Cardiac muscle cell (in vitro differentiated cells and primary cell): ENCODE measurements at regions not wholly inside any gene's neighbourhood (a gene's known extent, or its start where the extent isn't known, plus 50 kb on each side); places are given as distances from the start of the nearest gene placed in this dataset.

Experiments
- DNase-seq, 2 donors: peaks; one replicate each; pipeline versions ENCODE4 v3.0.0 to v3.0.0-alpha.2; 2010 to 2017; ENCODE audit warnings: low read depth in 1 of 2, low spot score in 1 of 2
- H3K27ac ChIP-seq: fragments of 200-600 bp; sonication (generic); 2 replicates; pipeline ENCODE4 v1.5.1; 2016
- H3K27me3 ChIP-seq: fragments of 200-600 bp; sonication (generic); 2 replicates; pipeline ENCODE4 v1.6.0; 2016; ENCODE audit warnings: control low read depth
- H3K36me3 ChIP-seq: fragments of 200-600 bp; sonication (generic); 2 replicates; pipeline ENCODE4 v1.5.1; 2016; ENCODE audit warnings: control low read depth
- H3K4me1 ChIP-seq: fragments of 200-600 bp; sonication (generic); 2 replicates; pipeline ENCODE4 v1.8.1; 2017; ENCODE audit warnings: low read depth, mild to moderate bottlenecking, mixed run types
- H3K4me3 ChIP-seq: fragments of 200-600 bp; sonication (generic); 2 replicates; pipeline ENCODE4 v1.5.1; 2016; ENCODE audit warnings: mild to moderate bottlenecking
- H3K9me3 ChIP-seq: fragments of 200-600 bp; sonication (generic); 2 replicates; pipeline ENCODE4 v1.5.1; 2017; ENCODE audit warnings: low read depth, mild to moderate bottlenecking, control low read depth
- TF ChIP-seq, protein P1 (sequence below): IDR thresholded peaks from 2 replicates; pipeline ENCODE4 v1.5.1; 2012; ENCODE audit warnings: low read depth, mild to moderate bottlenecking, low read length

DNA sequence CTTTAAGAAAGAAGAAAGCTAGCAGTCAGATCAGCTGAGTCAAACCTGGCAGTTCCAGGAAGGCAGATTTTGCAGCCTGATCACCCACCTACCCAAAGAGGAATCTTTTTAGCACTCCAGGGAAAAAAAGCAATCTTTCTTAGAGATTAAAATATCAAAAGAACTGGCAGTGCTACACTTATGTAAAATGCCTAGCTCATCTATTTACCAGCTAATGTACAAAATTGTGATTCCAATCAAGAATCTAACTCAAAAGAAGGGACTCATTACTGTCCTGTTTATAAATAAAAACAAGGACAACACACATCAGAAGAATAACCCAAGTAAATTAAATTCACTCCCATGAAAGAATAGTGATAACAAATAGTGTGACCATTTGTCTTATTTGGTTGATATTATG is 222.4 kb upstream of the ERCC4 start:
- Histone ChIP-seq H3K36me3 (no peaks in the 10 kb centered on the region), H3K27me3 (no peaks in the 10 kb centered on the region), H3K27ac (no peak overlapping the region), H3K4me3 (no peak overlapping the region), H3K9me3 (no peaks in the 10 kb centered on the region), H3K4me1 (no peaks in the 10 kb centered on the region)
- TF ChIP-seq, protein P1, sequence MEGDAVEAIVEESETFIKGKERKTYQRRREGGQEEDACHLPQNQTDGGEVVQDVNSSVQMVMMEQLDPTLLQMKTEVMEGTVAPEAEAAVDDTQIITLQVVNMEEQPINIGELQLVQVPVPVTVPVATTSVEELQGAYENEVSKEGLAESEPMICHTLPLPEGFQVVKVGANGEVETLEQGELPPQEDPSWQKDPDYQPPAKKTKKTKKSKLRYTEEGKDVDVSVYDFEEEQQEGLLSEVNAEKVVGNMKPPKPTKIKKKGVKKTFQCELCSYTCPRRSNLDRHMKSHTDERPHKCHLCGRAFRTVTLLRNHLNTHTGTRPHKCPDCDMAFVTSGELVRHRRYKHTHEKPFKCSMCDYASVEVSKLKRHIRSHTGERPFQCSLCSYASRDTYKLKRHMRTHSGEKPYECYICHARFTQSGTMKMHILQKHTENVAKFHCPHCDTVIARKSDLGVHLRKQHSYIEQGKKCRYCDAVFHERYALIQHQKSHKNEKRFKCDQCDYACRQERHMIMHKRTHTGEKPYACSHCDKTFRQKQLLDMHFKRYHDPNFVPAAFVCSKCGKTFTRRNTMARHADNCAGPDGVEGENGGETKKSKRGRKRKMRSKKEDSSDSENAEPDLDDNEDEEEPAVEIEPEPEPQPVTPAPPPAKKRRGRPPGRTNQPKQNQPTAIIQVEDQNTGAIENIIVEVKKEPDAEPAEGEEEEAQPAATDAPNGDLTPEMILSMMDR, result no peak
- DNase-seq, result no peak

DNA sequence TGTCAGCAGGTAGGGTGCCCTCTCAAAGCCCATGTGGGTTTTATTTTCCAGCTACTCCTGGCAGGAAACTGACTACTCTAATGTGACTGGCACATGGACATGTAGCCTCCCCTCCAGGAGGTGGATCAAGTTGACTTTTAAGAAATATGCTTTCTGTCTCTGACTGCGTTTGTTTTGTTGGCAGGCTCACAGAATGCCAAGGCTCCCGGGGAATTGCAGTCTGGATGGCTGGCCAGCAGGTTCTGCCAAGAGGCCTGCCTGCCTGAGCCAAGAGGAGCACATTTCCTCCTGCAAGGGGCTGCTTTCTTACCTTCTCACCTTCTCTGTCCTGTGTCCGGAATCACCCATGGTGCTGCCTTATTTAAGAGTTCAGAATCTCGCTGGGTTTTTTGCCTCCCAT is 217.3 kb upstream of the ERCC4 start:
- Histone ChIP-seq H3K4me1 (no peaks in the 10 kb centered on the region), H3K27ac (no peak overlapping the region), H3K27me3 (no peaks in the 10 kb centered on the region), H3K9me3 (no peaks in the 10 kb centered on the region), H3K36me3 (no peaks in the 10 kb centered on the region), H3K4me3 (no peak overlapping the region)
- no peak for DNase-seq
- TF ChIP-seq, protein P1, result no peak

DNA sequence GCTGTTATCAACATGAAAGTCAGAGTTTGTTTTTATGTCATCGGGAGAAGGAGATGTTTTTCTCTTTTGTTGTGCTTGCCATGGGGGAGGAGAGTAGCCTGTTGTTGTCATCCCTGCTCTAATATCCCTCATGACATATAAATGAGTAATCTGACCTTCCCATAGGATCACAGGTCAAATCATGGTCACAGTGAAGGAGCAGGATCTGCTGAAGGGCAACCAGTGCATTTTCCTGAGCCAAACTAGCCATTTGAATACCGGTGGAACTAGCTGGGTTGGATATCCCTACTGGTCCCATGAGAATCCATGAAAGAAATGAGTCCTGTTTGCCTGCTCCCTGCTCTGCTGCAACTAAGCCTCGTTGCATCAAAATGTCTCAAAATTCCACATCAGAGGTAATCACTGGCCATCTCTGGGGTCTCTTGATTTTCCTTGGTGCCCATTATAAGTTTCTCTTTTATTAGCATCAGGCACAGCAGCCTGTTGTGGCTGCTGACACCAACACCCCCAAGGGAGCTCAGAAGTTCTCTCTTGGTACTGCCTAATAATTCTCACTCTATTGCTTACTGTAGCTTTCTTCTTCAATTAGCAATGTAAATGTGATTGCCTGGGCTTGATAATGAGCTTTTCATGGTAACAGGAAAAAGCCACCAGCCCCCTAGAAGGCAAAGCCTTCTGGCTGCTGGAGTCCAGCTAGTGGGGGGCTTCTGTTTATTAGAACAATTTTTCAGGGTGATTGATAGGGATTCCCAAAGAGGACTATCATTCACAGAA is 211.4 kb upstream of the ERCC4 start:
- H3K27ac ChIP-seq, result no peak overlapping the region
- DNase-seq, result no peak
- TF ChIP-seq, protein P1, result no peak
- H3K4me1 ChIP-seq, result no peaks in the 10 kb centered on the region
- H3K36me3 ChIP-seq, result no peaks in the 10 kb centered on the region
- no peaks in the 10 kb centered on the region for H3K9me3 ChIP-seq
- no peaks in the 10 kb centered on the region for H3K27me3 ChIP-seq
- H3K4me3 ChIP-seq, result no peak overlapping the region

DNA sequence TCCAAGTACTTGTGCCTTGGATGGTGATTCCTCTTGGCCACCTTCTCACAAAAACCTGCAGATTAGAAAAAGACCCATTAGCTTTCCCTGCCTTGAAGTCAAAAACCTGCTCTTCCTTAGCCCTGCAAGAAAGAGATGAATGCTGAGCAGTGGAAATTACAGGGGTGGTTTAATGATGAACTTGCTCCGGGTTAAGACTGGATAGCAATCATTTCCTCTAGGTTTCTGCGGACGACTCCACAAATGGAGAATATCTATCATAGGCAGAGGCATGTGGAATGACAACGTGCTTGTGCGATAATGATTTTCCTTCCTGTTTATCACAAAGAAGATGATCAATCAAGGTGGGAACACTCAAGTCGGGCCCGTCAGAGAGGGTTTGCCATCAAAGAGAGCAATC is 201.2 kb upstream of the ERCC4 start:
- Histone ChIP-seq H3K4me3 (no peak overlapping the region), H3K9me3 (no peaks in the 10 kb centered on the region), H3K27ac (no peak overlapping the region), H3K27me3 (no peaks in the 10 kb centered on the region), H3K4me1 (no peaks in the 10 kb centered on the region), H3K36me3 (no peaks in the 10 kb centered on the region)
- TF ChIP-seq, protein P1, result no peak
- DNase-seq, result no peak

DNA sequence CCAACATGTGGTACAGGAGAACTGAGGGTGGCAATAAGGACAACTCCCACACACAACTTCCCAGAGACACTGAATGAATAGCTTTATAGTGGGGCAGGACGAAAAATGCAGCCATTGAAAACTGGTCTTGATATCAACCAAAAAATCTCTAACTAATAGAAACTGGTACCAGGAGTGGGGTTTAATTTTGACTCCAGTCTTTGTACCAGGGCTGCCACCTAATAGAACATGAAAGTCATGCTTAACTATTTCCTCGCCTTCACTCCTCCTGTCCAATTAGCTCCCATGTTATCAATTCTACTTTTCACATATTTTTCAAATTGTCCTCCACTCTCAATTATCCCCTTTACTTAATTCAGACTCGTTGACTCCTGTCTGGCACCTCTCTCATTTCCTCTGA is 192.0 kb upstream of the ERCC4 start:
- Histone ChIP-seq H3K4me1 (no peaks in the 10 kb centered on the region), H3K4me3 (no peak overlapping the region)
- TF ChIP-seq, protein P1, result no peak

More for the DNA sequence above, 192.0 kb upstream of the ERCC4 start:
- Histone ChIP-seq H3K27me3 (no peaks in the 10 kb centered on the region), H3K36me3 (no peaks in the 10 kb centered on the region), H3K9me3 (no peaks in the 10 kb centered on the region), H3K27ac (no peak overlapping the region)
- DNase-seq, result no peak
